GM12878 (cell line): ENCODE measurements at regions not wholly inside any gene's neighbourhood (a gene's known extent, or its start where the extent isn't known, plus 50 kb on each side); places are given as distances from the start of the nearest gene placed in this dataset.

Source experiments
- ATAC-seq: fragments of 200-7000 bp; cut with Tn5 transposase; 3 replicates; pipeline ENCODE4 v1.9.1; 2020; ENCODE audit warnings: mild to moderate bottlenecking, moderate library complexity
- BruUV-seq: library from RNA; stranded (reverse); fragments of 400-500 nt; replicated peaks from 2 replicates; lab custom pipeline; 2021; lab: Mats Ljungman, UMichigan
- CTCF ChIA-PET: fragments of 300-600 bp; sonication (Branson Sonifier 250); formaldehyde crosslinking; extraction: SDS; loops from one replicate; lab custom pipeline; 2021; ENCODE audit warnings: inconsistent platforms; lab: Yijun Ruan, JAX
- POLR2A ChIA-PET: fragments of 350-600 bp; formaldehyde crosslinking; extraction: SDS; loops from one replicate; lab custom pipeline; 2021; ENCODE audit warnings: inconsistent platforms; lab: Charles Lee
- RAD21 ChIA-PET: fragments of 300-600 bp; sonication (Branson Sonifier 250); formaldehyde crosslinking; loops from one replicate; lab custom pipeline; 2023; ENCODE audit warnings: antibody characterized with exemption; ENCODE audit not compliant: unreplicated experiment; lab: Charles Lee
- SMC1A ChIA-PET: fragments of 300-600 bp; sonication (Branson Sonifier 250); formaldehyde crosslinking; loops from one replicate; lab custom pipeline; 2023; ENCODE audit not compliant: unreplicated experiment, uncharacterized antibody; lab: Charles Lee
- DNase-seq: peaks from one replicate; pipeline ENCODE4 v3.0.0-alpha.2; 2011; ENCODE audit warnings: low read depth, low spot score
- FAIRE-seq: peaks from 3 replicates; lab custom pipeline; 2011; peaks lifted over from hg19 to GRCh38; lab: Jason Lieb, UNC
- H2AFZ ChIP-seq: 2 replicates; pipeline ENCODE4 v1.6.0; 2011; ENCODE audit warnings: low read depth, low read length, control low read depth; ENCODE audit not compliant: control insufficient read depth
- H3K27ac ChIP-seq: 2 replicates; pipeline ENCODE4 v1.5.1; 2011; ENCODE audit warnings: control low read depth; ENCODE audit not compliant: control insufficient read depth, insufficient read depth
- H3K27me3 ChIP-seq, 2 experiments: replicated peaks in 1 of 2; 2 replicates each; pipeline versions ENCODE4 v1.6.0 to v1.6.1; 2011; ENCODE audit warnings: low read length in 1 of 2; ENCODE audit not compliant: control insufficient read depth in 2 of 2, insufficient read depth in 2 of 2
- H3K36me3 ChIP-seq, 2 experiments: 2 replicates each; pipeline ENCODE4 v1.5.1; 2011; ENCODE audit warnings: low read length in 1 of 2; ENCODE audit not compliant: control insufficient read depth in 2 of 2, insufficient read depth in 2 of 2
- H3K4me1 ChIP-seq: 2 replicates; pipeline ENCODE4 v1.6.1; 2011; ENCODE audit warnings: mild to moderate bottlenecking, low read length, moderate library complexity, mixed read lengths; ENCODE audit not compliant: control insufficient read depth, insufficient read depth
- H3K4me2 ChIP-seq: 2 replicates; pipeline ENCODE4 v1.6.0; 2011; ENCODE audit warnings: control low read depth; ENCODE audit not compliant: control insufficient read depth, insufficient read depth
- H3K4me3 ChIP-seq: fragments of 200-600 bp; sonication (generic); 2 replicates; pipeline ENCODE4 v1.5.1; 2016
- H3K79me2 ChIP-seq: 2 replicates; pipeline ENCODE4 v1.6.0; 2011; ENCODE audit warnings: low read length; ENCODE audit not compliant: control insufficient read depth, insufficient read depth
- H3K9ac ChIP-seq: 2 replicates; pipeline ENCODE4 v1.8.0; 2011; ENCODE audit warnings: low read length, control low read depth, mixed read lengths; ENCODE audit not compliant: control insufficient read depth, insufficient read depth
- H3K9me3 ChIP-seq: replicated peaks from 3 replicates; pipeline ENCODE4 v1.5.1; 2011; ENCODE audit warnings: mild to moderate bottlenecking, low read length; ENCODE audit not compliant: control insufficient read depth, insufficient read depth
- H4K20me1 ChIP-seq: 2 replicates; pipeline ENCODE4 v1.6.0; 2011; ENCODE audit not compliant: control insufficient read depth, insufficient read depth
- E2F8 ChIP-seq: fragments of 450-650 bp; IDR thresholded peaks from 2 replicates; pipeline ENCODE4 v1.6.1; 2018; ENCODE audit warnings: mild to moderate bottlenecking, low read depth, moderate library complexity; ENCODE audit not compliant: partially characterized antibody
- ETV6 ChIP-seq, 2 experiments: fragments of 450-650 bp in 1 of 2; IDR thresholded peaks in 1 of 2; conservative IDR thresholded peaks in 1 of 2; 2 replicates each; pipeline ENCODE4 v1.6.1; 2014; ENCODE audit warnings: antibody characterized with exemption in 1 of 2, borderline replicate concordance in 1 of 2, low read depth in 1 of 2, mild to moderate bottlenecking in 1 of 2, moderate library complexity in 1 of 2
- KDM1A ChIP-seq: fragments of 200-600 bp; sonication (generic); IDR thresholded peaks from 2 replicates; pipeline ENCODE4 v1.6.1; 2016; ENCODE audit warnings: borderline replicate concordance
- MAX ChIP-seq: IDR thresholded peaks from 2 replicates; pipeline ENCODE4 v1.6.1; 2012; ENCODE audit warnings: low read depth, low read length, improper control_type of control experiment
- POLR2A ChIP-seq: IDR thresholded peaks from 2 replicates; pipeline ENCODE4 v1.6.1; 2011; ENCODE audit warnings: low read depth, mild to moderate bottlenecking, low read length
- SMAD5 ChIP-seq: IDR thresholded peaks from 2 replicates; pipeline ENCODE4 v1.6.1; 2016; ENCODE audit warnings: antibody characterized with exemption, low read depth
- USF1 ChIP-seq: IDR thresholded peaks from 2 replicates; pipeline ENCODE4 v1.6.1; 2011; ENCODE audit warnings: borderline replicate concordance, low read depth, mild to moderate bottlenecking, moderate library complexity, mixed read lengths, low read length; ENCODE audit not compliant: insufficient read depth; ENCODE audit errors: extremely low read length
- in situ Hi-C: fragments of 300-500 bp; cut with MboI; formaldehyde crosslinking; loops from 9 replicates; pipeline ENCODE4 v1.14.3; 2018; ENCODE audit warnings: mixed read lengths
- intact Hi-C: fragments of 100-400 bp; cut with micrococcal nuclease; formaldehyde crosslinking; loops from one replicate; pipeline ENCODE4 v1.14.2; 2022; ENCODE audit not compliant: unreplicated experiment

- TF ChIP-seq MAX: no peak
- no peak for TF ChIP-seq ETV6 (conservative IDR thresholded peaks at IDR 0.05 in 1 of 2, IDR thresholded peaks at IDR 0.05 in 1 of 2; ENCODE audit: borderline replicate concordance in 1 of 2, low read depth in 1 of 2)
- no peak for TF ChIP-seq KDM1A
These were observed 1178.4 kb upstream of the PCDH7 start (continued) for GRCh38 chr4:29541757-29542156.

GRCh38 chr4:29549342-29549741, 1170.8 kb upstream of the PCDH7 start:
- Histone ChIP-seq H3K9me3 (no peaks in the 10 kb centered on the region), H3K27me3 (no peaks in the 10 kb centered on the region), H3K79me2 (no peaks in the 10 kb centered on the region), H3K27ac (no peak overlapping the region), H2AFZ (no peak overlapping the region), H4K20me1 (no peaks in the 10 kb centered on the region), H3K4me3 (no peak overlapping the region), H3K9ac (no peak overlapping the region), H3K4me2 (no peak overlapping the region), H3K4me1 (no peaks in the 10 kb centered on the region), H3K36me3 (no peaks in the 10 kb centered on the region)
- in situ Hi-C loops: no loop called here
- TF ChIP-seq POLR2A: no peak
- no peak for TF ChIP-seq E2F8
- no peak for TF ChIP-seq USF1
- no peak for TF ChIP-seq SMAD5
- intact Hi-C loops: no loop called here
- no peak for ATAC-seq
- no TSS peak for BruUV-seq
- ChIA-PET CTCF (interaction anchor here (1.5 kb wide), 1 partner anchor 10 kb away, joined by 3 read pairs; no protein-coding TSS in a partner anchor), POLR2A (no interaction called here), SMC1A (interaction anchor here (1.0 kb wide), 1 partner anchor 10 kb away, joined by 3 read pairs; no protein-coding TSS in a partner anchor), RAD21 (interaction anchor here (1.5 kb wide), 1 partner anchor 30 kb away, joined by 4 read pairs; no protein-coding TSS in a partner anchor)
- FAIRE-seq: no peak
- no peak for DNase-seq
